AG09319 (cell line): ENCODE measurements at regions not wholly inside any gene's neighbourhood (a gene's known extent, or its start where the extent isn't known, plus 50 kb on each side); places are given as distances from the start of the nearest gene placed in this dataset.

Experiments used
- DNase-seq: peaks from one replicate; pipeline ENCODE4 v3.0.0-alpha.2; 2010; ENCODE audit warnings: low read depth; ENCODE audit errors: extremely low read depth
- TF ChIP-seq, protein P1 (sequence below): IDR thresholded peaks from 2 replicates; pipeline ENCODE4 v1.5.1; 2011; ENCODE audit warnings: low read depth, mild to moderate bottlenecking, inconsistent platforms, low read length, moderate library complexity

DNA sequence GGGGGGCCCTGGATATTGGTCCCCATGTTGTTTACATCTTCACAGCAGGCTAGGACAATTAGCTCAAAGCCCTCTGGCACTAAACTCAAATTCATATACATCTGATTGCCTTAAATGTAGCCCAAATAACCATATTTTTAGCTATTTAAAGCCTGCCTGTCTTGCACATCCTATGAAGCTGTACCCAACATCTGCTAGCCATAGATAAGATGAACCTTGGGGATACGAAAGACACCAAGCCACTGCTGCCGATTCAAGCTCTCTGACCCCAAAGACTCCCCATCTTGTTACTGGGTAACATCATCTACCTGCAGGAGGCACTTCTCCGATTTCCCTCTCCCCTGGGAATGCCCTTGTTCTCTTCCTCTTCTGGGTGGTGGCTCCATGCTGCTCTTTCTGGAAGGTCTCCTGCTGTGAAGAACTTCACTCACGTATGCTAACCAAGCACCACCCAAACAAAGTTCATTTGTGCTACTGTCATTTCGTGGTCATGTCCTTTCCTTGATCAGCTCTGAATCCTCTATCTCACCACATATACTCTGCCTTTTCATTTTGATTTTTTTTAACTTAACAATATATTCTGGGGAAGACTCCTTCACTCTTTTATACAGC lies 107.7 kb upstream of the ATXN3L start:
- no peak for DNase-seq
- TF ChIP-seq, protein P1, sequence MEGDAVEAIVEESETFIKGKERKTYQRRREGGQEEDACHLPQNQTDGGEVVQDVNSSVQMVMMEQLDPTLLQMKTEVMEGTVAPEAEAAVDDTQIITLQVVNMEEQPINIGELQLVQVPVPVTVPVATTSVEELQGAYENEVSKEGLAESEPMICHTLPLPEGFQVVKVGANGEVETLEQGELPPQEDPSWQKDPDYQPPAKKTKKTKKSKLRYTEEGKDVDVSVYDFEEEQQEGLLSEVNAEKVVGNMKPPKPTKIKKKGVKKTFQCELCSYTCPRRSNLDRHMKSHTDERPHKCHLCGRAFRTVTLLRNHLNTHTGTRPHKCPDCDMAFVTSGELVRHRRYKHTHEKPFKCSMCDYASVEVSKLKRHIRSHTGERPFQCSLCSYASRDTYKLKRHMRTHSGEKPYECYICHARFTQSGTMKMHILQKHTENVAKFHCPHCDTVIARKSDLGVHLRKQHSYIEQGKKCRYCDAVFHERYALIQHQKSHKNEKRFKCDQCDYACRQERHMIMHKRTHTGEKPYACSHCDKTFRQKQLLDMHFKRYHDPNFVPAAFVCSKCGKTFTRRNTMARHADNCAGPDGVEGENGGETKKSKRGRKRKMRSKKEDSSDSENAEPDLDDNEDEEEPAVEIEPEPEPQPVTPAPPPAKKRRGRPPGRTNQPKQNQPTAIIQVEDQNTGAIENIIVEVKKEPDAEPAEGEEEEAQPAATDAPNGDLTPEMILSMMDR: no peak

DNA sequence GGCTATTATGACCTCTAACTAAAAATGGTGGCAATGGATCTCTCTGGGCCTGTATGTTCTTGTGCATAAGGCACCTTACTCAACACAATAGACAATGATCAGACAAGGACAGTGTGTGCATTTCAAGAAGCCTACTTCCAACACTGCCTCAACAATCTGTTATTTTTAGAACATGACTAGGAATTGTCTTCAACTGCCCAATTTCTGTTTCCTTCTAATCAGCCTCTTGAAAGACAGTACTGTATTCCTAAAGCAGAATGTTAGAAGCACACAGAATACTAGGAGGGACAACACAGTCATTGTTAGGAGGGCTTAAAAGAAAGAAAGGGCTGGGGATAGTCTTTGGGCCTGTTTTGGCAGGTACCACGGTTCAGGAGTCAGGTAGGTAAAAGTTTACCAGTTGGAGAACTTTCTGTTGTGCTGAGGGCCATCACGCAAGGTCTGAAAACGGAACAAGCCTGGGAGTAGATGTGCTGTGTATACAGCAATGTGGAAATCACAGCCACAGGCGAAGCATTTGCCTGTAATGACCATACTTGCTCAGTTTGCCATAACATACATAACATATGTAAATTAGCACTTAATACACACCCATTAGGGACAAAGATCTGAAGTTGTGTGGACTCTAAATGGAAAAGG lies 100.8 kb upstream of the ATXN3L start:
- DNase-seq: no peak
- TF ChIP-seq, protein P1: no peak

DNA sequence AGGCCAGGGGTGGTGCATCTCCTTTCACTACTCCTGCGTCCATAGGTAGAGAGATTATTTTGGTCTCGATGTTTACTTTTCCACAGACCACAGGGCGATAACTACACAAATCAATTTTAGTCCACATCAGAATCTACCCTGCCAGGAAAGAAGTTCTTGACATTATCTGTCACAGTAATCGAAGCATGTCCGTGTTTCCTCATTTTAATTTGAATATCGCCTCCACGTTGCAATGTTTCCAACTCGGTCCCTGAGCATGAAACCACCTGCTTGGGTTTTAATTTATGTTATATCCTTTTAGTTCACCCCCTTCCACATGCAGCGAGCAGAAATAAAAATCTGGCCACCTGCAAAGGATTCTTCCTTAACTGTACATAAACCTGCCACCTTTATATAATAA lies 100.1 kb upstream of the ATXN3L start:
- TF ChIP-seq, protein P1: no peak
- DNase-seq: no peak

DNA sequence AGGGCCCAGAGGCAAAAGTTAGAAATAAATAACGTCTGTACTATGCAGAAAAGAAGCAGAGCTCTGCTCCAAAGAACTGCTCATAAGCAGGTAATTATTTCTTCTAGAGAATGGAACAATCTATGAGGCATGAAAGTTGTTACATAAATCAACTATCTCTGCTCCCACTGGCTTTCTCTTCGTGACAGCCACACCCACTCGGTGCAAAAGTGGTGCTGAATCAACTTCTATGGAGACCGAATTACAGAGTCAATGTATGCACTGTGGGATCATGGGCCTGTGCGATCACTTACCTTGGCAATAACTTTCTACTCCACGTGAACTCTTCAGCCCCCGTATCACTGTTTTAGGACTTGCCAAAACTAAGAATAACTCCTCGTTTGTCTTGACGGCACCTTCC lies 99.4 kb upstream of the ATXN3L start:
- TF ChIP-seq, protein P1: no peak
- DNase-seq: no peak

DNA sequence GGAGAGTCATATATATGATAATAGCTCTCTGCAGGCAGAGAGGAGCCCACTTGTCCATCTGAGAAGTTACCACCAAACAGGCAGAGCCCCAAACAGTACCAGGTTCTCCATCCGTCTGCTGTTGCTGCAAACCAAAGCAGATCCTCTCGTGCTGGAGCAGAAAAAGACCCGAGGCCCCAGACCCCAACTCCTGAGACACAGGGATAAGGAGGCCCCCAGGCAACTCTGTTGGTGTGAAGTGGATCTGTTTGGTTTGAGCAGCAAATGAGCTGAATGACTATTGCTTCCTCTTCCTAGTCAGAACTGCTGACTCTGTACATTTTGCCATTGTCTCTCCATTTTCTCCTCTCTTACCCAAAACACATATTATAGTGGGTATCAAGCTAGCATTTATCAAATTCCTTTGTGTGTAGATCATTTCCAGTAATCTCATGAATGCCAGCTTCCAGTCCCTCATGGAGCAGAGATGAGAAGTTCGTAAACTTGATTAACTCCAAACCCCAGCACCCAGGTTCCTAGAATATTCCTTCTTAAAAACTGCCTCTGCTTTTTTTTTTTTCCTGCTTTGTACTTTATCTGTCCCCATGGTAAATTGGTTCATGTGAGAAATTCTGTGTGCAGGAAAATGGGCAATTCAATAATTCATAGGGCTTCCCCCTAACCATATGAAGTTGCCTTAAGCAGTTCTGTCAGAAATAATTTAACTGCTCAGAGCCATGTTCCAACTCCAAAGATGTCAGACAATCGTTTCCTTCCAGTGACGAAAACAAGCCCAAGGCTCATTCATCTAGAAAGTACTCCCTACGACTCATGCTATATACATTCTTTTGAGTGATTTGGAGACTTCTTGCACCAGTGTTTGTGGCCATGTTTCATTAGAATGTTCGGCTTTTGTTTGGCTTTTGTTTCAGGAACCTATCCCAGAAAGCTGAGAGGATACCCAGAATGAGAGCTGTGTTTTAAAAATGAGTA lies 98.6 kb upstream of the ATXN3L start:
- no peak for DNase-seq
- TF ChIP-seq, protein P1: no peak

DNA sequence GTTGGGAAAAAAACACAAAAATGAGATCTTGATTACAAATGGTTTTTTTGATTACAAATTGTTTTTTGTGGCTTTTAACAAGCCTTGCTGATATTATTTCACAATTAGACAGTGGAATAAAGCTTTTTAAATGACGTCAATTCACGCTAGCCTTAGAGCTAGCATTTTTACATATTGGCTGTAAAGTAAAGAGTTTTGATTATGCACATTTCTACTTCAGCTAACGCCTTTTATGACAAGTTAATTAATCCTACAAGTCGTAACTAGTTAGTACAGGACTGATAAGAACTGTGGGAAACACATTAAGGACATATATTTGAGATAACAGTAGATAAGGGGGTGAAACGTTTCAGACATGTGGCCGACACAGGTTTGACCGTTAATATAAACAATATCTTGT lies 95.7 kb upstream of the ATXN3L start:
- no peak for DNase-seq
- TF ChIP-seq, protein P1: no peak
